Heart right ventricle (tissue), 16 donors: ENCODE measurements at regions not wholly inside any gene's neighbourhood (a gene's known extent, or its start where the extent isn't known, plus 50 kb on each side); places are given as distances from the start of the nearest gene placed in this dataset.

Experiments used
- ATAC-seq, 8 donors: fragments of 200-7000 bp; cut with Tn5 transposase; one replicate each; pipeline ENCODE4 v1.9.1; 2020; ENCODE audit warnings: mild to moderate bottlenecking in 8 of 8, moderate library complexity in 8 of 8, moderate number of reproducible peaks in 1 of 8
- DNase-seq, 2 donors: peaks; one replicate each; pipeline ENCODE4 v3.0.0-alpha.2; 2020
- H3K27ac ChIP-seq, 10 donors: fragments of 200-600 bp; sonication (generic) in 2 of 10; one replicate each; pipeline versions ENCODE4 v1.5.0 to v1.8.0; 2020 to 2022; ENCODE audit warnings: mild to moderate bottlenecking in 3 of 10
- H3K27me3 ChIP-seq, 7 donors: fragments of 200-600 bp; one replicate each; pipeline ENCODE4 v1.8.0; 2021 to 2022; ENCODE audit warnings: mild to moderate bottlenecking in 2 of 7
- H3K36me3 ChIP-seq, 9 donors: fragments of 200-600 bp; sonication (generic) in 1 of 9; one replicate each; pipeline versions ENCODE4 v1.5.0 to v1.8.0; 2020 to 2022; ENCODE audit warnings: mild to moderate bottlenecking in 2 of 9
- H3K4me1 ChIP-seq, 9 donors: fragments of 200-600 bp; sonication (generic) in 1 of 9; one replicate each; pipeline versions ENCODE4 v1.5.0 to v1.8.0; 2020 to 2022; ENCODE audit warnings: mild to moderate bottlenecking in 4 of 9
- H3K4me3 ChIP-seq, 10 donors: fragments of 200-600 bp; sonication (generic) in 2 of 10; one replicate each; pipeline versions ENCODE4 v1.5.0 to v1.8.0; 2020 to 2022; ENCODE audit warnings: mild to moderate bottlenecking in 7 of 10, moderate library complexity in 2 of 10
- H3K9me3 ChIP-seq, 11 donors: fragments of 200-600 bp in 10 of 11; sonication (generic) in 2 of 11; one replicate each; pipeline versions ENCODE4 v1.5.0 to v1.8.0; 2013 to 2022; ENCODE audit warnings: mild to moderate bottlenecking in 2 of 11, control low read depth in 1 of 11, moderate library complexity in 1 of 11
- WGBS, 2 donors: extraction: QIAGEN DNeasy Blood & Tissue Kit; methylation state at CpG; one replicate each; pipeline ENCODE4 v1.1.7; 2013; ENCODE audit warnings: inconsistent platforms in 1 of 2; 5-methylcytosine and 5-hydroxymethylcytosine counted together
- intact Hi-C, 10 donors: fragments of 100-400 bp; cut with DNase I; formaldehyde crosslinking; loops; one replicate each; pipeline versions ENCODE4 v1.11.1 to v1.14.2; 2022
- TF ChIP-seq, protein P1 (sequence below), 9 donors: fragments of 200-600 bp; sonication (generic) in 2 of 9; IDR thresholded peaks; one replicate each; pipeline versions ENCODE4 v1.5.0 to v1.8.0; 2021 to 2022; ENCODE audit warnings: antibody characterized with exemption in 9 of 9, mild to moderate bottlenecking in 5 of 9, moderate library complexity in 1 of 9
- donor health status: Arrhythmogenic right ventricular cardiomyopathy.
- donor health status: ischemic (EF 13 %, LVEDD 7.1; RV severe dilation, severe dysfunction).
- donor health status: healthy with polysubstance abuse.
- donor health status: DM: no; HTN: yes; CAD: no.
- donor health status: DM: no; HTN: no; CAD: no.
- donor health status: ischemic (EF 25% LVEDD 6.9; RV normal size, moderate dysfunction).
- donor health status: ischemic (EF 25% LVEDD 5.7; RV mildly dilated, moderate dysfunction).
- donor health status: healthy.
- donor health status: DM: yes; HTN: yes; CAD: no.
- donor health status: Ischemic cardiomyopathy.
- donor health status: ischemic (EF 35%, LVEDD 5.7; RV mildly dilated, moderate dysfunction).
- donor health status: nonischemic (EF 11% LVEDD 7.7; RV severe dilation, severe dysfunction).
- donor health status: DM: yes; HTN: yes; CAD: no.
- donor health status: PGD.
- donor health status: ischemic (EF 29% LVEDD 5.4; RV normal size, mild dysfunction).
- donor health status: nonischemic (EF 23%, LVEDD 6.1; RV moderate dilation, normal function).

DNA sequence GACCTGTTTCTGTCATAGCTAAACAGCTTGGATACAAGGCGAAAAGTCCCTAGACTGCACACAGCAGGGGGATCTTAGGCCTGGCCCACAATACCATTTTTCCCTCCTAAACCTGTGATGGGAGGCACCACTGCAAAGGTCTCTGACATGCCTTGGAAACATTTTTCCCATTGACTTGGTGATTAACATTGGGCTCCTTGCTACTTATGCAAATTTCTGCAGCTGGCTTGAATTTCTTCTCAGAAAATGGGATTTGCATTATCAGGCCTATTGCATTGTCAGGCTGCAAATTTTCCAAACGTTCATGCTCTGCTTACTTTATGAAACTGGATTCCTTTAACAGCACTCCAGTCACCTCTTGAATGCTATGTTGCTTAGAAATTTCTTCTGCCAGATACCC lies 136.2 kb upstream of the TSHZ3 start:
- no peak overlapping the region for H3K27ac ChIP-seq
- H3K27me3 ChIP-seq: peaks cover 0 to 3% (median 0%) of the 10 kb centered on the region in 7 donors
- 59 to 69% methylated on average over 2 of the region's 2 CpGs for WGBS, 2 donors
- TF ChIP-seq, protein P1, sequence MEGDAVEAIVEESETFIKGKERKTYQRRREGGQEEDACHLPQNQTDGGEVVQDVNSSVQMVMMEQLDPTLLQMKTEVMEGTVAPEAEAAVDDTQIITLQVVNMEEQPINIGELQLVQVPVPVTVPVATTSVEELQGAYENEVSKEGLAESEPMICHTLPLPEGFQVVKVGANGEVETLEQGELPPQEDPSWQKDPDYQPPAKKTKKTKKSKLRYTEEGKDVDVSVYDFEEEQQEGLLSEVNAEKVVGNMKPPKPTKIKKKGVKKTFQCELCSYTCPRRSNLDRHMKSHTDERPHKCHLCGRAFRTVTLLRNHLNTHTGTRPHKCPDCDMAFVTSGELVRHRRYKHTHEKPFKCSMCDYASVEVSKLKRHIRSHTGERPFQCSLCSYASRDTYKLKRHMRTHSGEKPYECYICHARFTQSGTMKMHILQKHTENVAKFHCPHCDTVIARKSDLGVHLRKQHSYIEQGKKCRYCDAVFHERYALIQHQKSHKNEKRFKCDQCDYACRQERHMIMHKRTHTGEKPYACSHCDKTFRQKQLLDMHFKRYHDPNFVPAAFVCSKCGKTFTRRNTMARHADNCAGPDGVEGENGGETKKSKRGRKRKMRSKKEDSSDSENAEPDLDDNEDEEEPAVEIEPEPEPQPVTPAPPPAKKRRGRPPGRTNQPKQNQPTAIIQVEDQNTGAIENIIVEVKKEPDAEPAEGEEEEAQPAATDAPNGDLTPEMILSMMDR (IDR thresholded peaks at IDR 0.05): no peak
- ATAC-seq: no peak
- H3K4me3 ChIP-seq: no peak overlapping the region
- H3K9me3 ChIP-seq: peaks cover 0 to 15% (median 0%) of the 10 kb centered on the region in 11 donors
- no peaks in the 10 kb centered on the region for H3K4me1 ChIP-seq
- no peaks in the 10 kb centered on the region for H3K36me3 ChIP-seq
- no peak for DNase-seq
- intact Hi-C loops: no loop called here

DNA sequence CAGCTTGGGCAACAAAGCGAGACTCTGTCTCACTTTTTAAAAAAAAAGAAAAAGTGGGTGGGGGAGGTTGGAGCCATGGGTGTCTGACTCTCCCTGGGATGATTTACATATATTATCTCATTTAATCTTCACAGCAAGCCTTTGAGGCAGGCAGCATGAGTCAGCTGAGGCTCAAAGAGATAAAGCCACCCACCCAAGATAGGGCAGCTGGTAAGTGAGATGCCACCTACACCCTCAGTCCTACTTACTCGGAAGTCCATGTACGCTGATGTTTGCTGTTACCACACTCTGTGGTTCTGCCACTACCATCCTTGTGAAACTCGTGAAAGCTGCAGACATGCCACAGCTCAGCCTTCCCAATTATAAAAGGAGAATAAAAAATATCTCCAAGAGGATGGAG lies 142.0 kb upstream of the TSHZ3 start:
- 80 to 91% methylated on average over 4 of the region's 4 CpGs for WGBS, 2 donors
- TF ChIP-seq, protein P1 (IDR thresholded peaks at IDR 0.05): no peak
- H3K9me3 ChIP-seq: peaks cover 0 to 4% (median 0%) of the 10 kb centered on the region in 11 donors
- H3K27me3 ChIP-seq: peaks cover 0 to 7% (median 0%) of the 10 kb centered on the region in 7 donors
- no peak overlapping the region for H3K27ac ChIP-seq
- no peaks in the 10 kb centered on the region for H3K4me1 ChIP-seq
- DNase-seq: no peak
- no peaks in the 10 kb centered on the region for H3K36me3 ChIP-seq
- intact Hi-C loops: no loop called here
- H3K4me3 ChIP-seq: no peak overlapping the region
- ATAC-seq: no peak

DNA sequence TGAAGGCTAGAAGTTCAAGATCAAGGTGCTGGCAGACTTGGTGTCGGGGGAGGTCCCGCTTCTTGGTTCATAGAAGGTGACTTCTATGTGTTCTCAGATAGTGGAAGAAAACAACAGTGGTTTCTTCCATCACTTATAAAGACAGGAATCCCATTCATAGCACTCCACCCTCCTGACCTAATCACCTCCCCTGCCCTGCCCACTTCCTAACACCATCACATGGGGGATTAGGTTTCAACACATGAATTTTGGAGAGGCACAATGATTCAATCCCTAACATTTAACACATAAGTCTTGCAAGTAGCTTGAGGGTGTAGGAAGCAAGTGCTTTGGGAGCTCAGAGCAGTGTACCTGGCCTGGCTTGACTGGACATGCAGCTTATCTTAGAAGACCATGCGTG lies 142.8 kb upstream of the TSHZ3 start:
- H3K27me3 ChIP-seq: peaks cover 0 to 11% (median 0%) of the 10 kb centered on the region in 7 donors
- no peak overlapping the region for H3K27ac ChIP-seq
- no peak for ATAC-seq
- H3K4me3 ChIP-seq: no peak overlapping the region
- no peaks in the 10 kb centered on the region for H3K9me3 ChIP-seq
- H3K4me1 ChIP-seq: no peaks in the 10 kb centered on the region
- WGBS, 2 donors: 60 to 80% methylated on average over 3 of the region's 3 CpGs
- intact Hi-C loops: no loop called here
- TF ChIP-seq, protein P1 (IDR thresholded peaks at IDR 0.05): no peak
- DNase-seq: no peak
- no peaks in the 10 kb centered on the region for H3K36me3 ChIP-seq

DNA sequence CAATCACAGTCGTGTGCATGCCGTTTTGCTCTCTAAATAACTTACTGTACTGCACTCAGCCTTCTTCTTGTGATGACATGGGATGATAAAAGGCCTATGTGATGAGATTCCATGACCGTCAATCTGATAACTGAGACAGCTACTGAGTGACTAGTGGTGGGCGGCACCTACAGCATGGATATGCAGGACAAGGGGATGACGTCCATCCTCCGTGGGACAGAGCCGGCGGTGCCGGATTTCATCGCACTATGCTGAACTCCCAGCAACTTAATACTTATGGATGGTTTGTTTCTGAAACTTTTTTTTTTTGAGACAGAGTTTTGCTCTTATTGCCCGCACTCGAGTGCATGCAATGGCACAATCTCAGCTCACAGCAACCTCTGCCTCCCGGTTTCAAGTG lies 146.8 kb upstream of the TSHZ3 start:
- Histone ChIP-seq H3K4me1 (no peaks in the 10 kb centered on the region), H3K4me3 (no peak overlapping the region), H3K27me3 (peaks cover 0 to 8% (median 0%) of the 10 kb centered on the region in 7 donors), H3K36me3 (no peaks in the 10 kb centered on the region), H3K9me3 (no peaks in the 10 kb centered on the region), H3K27ac (no peak overlapping the region)
- ATAC-seq: no peak
- WGBS, 2 donors: 73 to 74% methylated on average over 13 of the region's 13 CpGs
- TF ChIP-seq, protein P1 (IDR thresholded peaks at IDR 0.05): no peak
- DNase-seq: no peak
- intact Hi-C loops: no loop called here
